ENCODE measurements at regions not wholly inside any gene's neighbourhood (a gene's known extent, or its start where the extent isn't known, plus 50 kb on each side); places are given as distances from the start of the nearest gene placed in this dataset.

- no peaks in the 10 kb centered on the region for H3K4me1 Mint-ChIP-seq (ENCODE audit: low read depth)
Measured at GRCh38 chr6:93624408-93624807, 205.0 kb upstream of the EPHA7 start.

GRCh38 chr6:93621442-93621841 lies 202.1 kb upstream of the EPHA7 start:
- no peak overlapping the region for H3K4me3 Mint-ChIP-seq (ENCODE audit: unreplicated experiment)
- no peak for TF ChIP-seq CTCF (IDR thresholded peaks at IDR 0.05)
- peaks cover 2% of the 10 kb centered on the region for H3K36me3 Mint-ChIP-seq (ENCODE audit: low read depth)
- DNase-seq (ENCODE audit: low spot score) = no peak
- no peaks in the 10 kb centered on the region for H3K4me1 Mint-ChIP-seq (ENCODE audit: low read depth)
- peaks cover 4% of the 10 kb centered on the region for H3K9me3 Mint-ChIP-seq (ENCODE audit: low read depth)
- no peak overlapping the region for H3K27ac Mint-ChIP-seq (ENCODE audit: unreplicated experiment)
- H3K27me3 Mint-ChIP-seq (ENCODE audit: low read depth) = no peaks in the 10 kb centered on the region

More at GRCh38 chr6:93624408-93624807, 205.0 kb upstream of the EPHA7 start:
- no peaks in the 10 kb centered on the region for H3K9me3 Mint-ChIP-seq (ENCODE audit: low read depth)
- no peak overlapping the region for H3K27ac Mint-ChIP-seq (ENCODE audit: unreplicated experiment)
- H3K4me3 Mint-ChIP-seq (ENCODE audit: unreplicated experiment) = no peak overlapping the region
- H3K36me3 Mint-ChIP-seq (ENCODE audit: low read depth) = peaks cover 2% of the 10 kb centered on the region
- TF ChIP-seq CTCF (IDR thresholded peaks at IDR 0.05) = no peak
- DNase-seq (ENCODE audit: low spot score) = no peak
- H3K27me3 Mint-ChIP-seq (ENCODE audit: low read depth) = no peaks in the 10 kb centered on the region

GRCh38 chr6:93604951-93605350 lies 185.6 kb upstream of the EPHA7 start:
- no peak for TF ChIP-seq CTCF (IDR thresholded peaks at IDR 0.05)
- Mint-ChIP-seq H3K27me3 (ENCODE audit: low read depth) (no peaks in the 10 kb centered on the region), H3K27ac (ENCODE audit: unreplicated experiment) (no peak overlapping the region), H3K9me3 (ENCODE audit: low read depth) (no peaks in the 10 kb centered on the region), H3K36me3 (ENCODE audit: low read depth) (no peaks in the 10 kb centered on the region), H3K4me1 (ENCODE audit: low read depth) (peaks cover under 1% of the 10 kb centered on the region), H3K4me3 (ENCODE audit: unreplicated experiment) (no peak overlapping the region)
- DNase-seq (ENCODE audit: low spot score) = no peak

GRCh38 chr6:93592417-93592816 lies 173.1 kb upstream of the EPHA7 start:
- Mint-ChIP-seq H3K4me3 (ENCODE audit: unreplicated experiment) (no peak overlapping the region), H3K4me1 (ENCODE audit: low read depth) (peaks cover 10% of the 10 kb centered on the region), H3K36me3 (ENCODE audit: low read depth) (peaks cover 2% of the 10 kb centered on the region), H3K27ac (ENCODE audit: unreplicated experiment) (no peak overlapping the region), H3K9me3 (ENCODE audit: low read depth) (peaks cover 17% of the 10 kb centered on the region), H3K27me3 (ENCODE audit: low read depth) (no peaks in the 10 kb centered on the region)
- no peak for DNase-seq (ENCODE audit: low spot score)
- TF ChIP-seq CTCF (IDR thresholded peaks at IDR 0.05) = no peak

- Mint-ChIP-seq H3K27me3 (ENCODE audit: low read depth) (no peaks in the 10 kb centered on the region), H3K27ac (ENCODE audit: unreplicated experiment) (no peak overlapping the region), H3K4me3 (ENCODE audit: unreplicated experiment) (no peak overlapping the region), H3K4me1 (ENCODE audit: low read depth) (no peaks in the 10 kb centered on the region), H3K36me3 (ENCODE audit: low read depth) (no peaks in the 10 kb centered on the region), H3K9me3 (ENCODE audit: low read depth) (no peaks in the 10 kb centered on the region)
- DNase-seq (ENCODE audit: low spot score) = no peak
- no peak for TF ChIP-seq CTCF (IDR thresholded peaks at IDR 0.05)
Measured at GRCh38 chr6:93586306-93586705, 166.9 kb upstream of the EPHA7 start.

Measured in chondrocyte (in vitro differentiated cells).